ENCODE measurements at regions not wholly inside any gene's neighbourhood (a gene's known extent, or its start where the extent isn't known, plus 50 kb on each side); places are given as distances from the start of the nearest gene placed in this dataset.
A peak's percentile ranks its signal among the peaks of the same experiment; 100 is the strongest.

- DNase-seq: no peak
- H3K27ac Mint-ChIP-seq: no peak overlapping the region
- peaks cover 4% of the 10 kb centered on the region for H3K9me3 Mint-ChIP-seq
- no peak overlapping the region for H3K4me3 Mint-ChIP-seq
- H3K27me3 Mint-ChIP-seq (ENCODE audit: insufficient read depth): peaks cover 1% of the 10 kb centered on the region; the same call in 1 of the 2 replicates
- H3K4me1 Mint-ChIP-seq (ENCODE audit: low read depth): peaks cover 10% of the 10 kb centered on the region; the same call in 1 of the 2 replicates
- TF ChIP-seq, protein P1, sequence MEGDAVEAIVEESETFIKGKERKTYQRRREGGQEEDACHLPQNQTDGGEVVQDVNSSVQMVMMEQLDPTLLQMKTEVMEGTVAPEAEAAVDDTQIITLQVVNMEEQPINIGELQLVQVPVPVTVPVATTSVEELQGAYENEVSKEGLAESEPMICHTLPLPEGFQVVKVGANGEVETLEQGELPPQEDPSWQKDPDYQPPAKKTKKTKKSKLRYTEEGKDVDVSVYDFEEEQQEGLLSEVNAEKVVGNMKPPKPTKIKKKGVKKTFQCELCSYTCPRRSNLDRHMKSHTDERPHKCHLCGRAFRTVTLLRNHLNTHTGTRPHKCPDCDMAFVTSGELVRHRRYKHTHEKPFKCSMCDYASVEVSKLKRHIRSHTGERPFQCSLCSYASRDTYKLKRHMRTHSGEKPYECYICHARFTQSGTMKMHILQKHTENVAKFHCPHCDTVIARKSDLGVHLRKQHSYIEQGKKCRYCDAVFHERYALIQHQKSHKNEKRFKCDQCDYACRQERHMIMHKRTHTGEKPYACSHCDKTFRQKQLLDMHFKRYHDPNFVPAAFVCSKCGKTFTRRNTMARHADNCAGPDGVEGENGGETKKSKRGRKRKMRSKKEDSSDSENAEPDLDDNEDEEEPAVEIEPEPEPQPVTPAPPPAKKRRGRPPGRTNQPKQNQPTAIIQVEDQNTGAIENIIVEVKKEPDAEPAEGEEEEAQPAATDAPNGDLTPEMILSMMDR (IDR thresholded peaks at IDR 0.05): no peak
- no peaks in the 10 kb centered on the region for H3K36me3 Mint-ChIP-seq (ENCODE audit: low read depth)
Measured at GRCh38 chr7:152984421-152984820, 224.9 kb downstream of the ACTR3B start.

GRCh38 chr7:152986376-152986775 lies 226.8 kb downstream of the ACTR3B start:
- Mint-ChIP-seq H3K36me3 (ENCODE audit: low read depth) (no peaks in the 10 kb centered on the region), H3K4me1 (ENCODE audit: low read depth) (peaks cover 17% of the 10 kb centered on the region), H3K4me3 (no peak overlapping the region), H3K27ac (no peak overlapping the region), H3K9me3 (peaks cover 8% of the 10 kb centered on the region), H3K27me3 (ENCODE audit: insufficient read depth) (peaks cover 1% of the 10 kb centered on the region)
- no peak for DNase-seq
- TF ChIP-seq, protein P1 (IDR thresholded peaks at IDR 0.05): no peak

GRCh38 chr7:152987656-152988055 lies 228.1 kb downstream of the ACTR3B start:
- TF ChIP-seq, protein P1 (IDR thresholded peaks at IDR 0.05): no peak
- H3K9me3 Mint-ChIP-seq: peaks cover 9% of the 10 kb centered on the region
- peak overlapping the region; percentile 15 for H3K27ac Mint-ChIP-seq
- H3K4me3 Mint-ChIP-seq: no peak overlapping the region
- peak; percentile 13 for DNase-seq
- peaks cover 1% of the 10 kb centered on the region for H3K27me3 Mint-ChIP-seq (ENCODE audit: insufficient read depth)
- no peaks in the 10 kb centered on the region for H3K36me3 Mint-ChIP-seq (ENCODE audit: low read depth)
- H3K4me1 Mint-ChIP-seq (ENCODE audit: low read depth): peaks cover 17% of the 10 kb centered on the region

DNA sequence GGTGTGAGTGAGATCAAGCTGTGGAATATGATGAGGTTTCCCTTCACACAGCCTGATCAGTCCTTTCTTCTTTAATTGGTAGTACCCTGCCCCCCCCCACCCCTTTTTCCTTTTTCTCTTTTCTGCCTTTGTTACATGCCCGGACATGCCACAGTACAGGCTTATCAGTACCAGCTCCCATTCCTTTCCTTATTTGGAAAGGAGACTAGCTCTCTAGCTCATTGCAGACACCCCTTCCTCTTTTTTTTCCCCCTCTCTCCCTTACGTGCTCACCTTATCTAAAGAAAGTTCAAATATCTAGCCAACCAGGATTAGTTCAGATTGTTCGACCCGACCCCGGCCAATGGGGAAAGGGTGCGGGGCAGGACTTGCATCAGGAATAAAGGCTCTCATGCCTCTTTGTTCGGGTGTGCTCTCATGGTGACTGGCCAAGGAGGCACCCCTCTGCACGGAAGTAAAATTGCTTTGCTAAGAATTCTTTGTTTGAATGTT lies 230.4 kb downstream of the ACTR3B start:
- peaks cover 19% of the 10 kb centered on the region for H3K9me3 Mint-ChIP-seq
- DNase-seq: no peak
- TF ChIP-seq, protein P1 (IDR thresholded peaks at IDR 0.05): no peak
- peaks cover 17% of the 10 kb centered on the region for H3K4me1 Mint-ChIP-seq (ENCODE audit: low read depth)
- H3K27ac Mint-ChIP-seq: peak overlapping the region; percentile 78
- H3K36me3 Mint-ChIP-seq (ENCODE audit: low read depth): 0 out of 2 replicates have a peak, but pooled peaks cover 5% of the 10 kb centered on the region
- H3K27me3 Mint-ChIP-seq (ENCODE audit: insufficient read depth): peaks cover 1% of the 10 kb centered on the region
- H3K4me3 Mint-ChIP-seq: peak overlapping the region; percentile 24; the same call in 1 of the 2 replicates

GRCh38 chr7:152998420-152998819 lies 238.9 kb downstream of the ACTR3B start:
- no peaks in the 10 kb centered on the region for H3K4me1 Mint-ChIP-seq (ENCODE audit: low read depth)
- DNase-seq: no peak
- H3K9me3 Mint-ChIP-seq: peaks cover 20% of the 10 kb centered on the region
- H3K36me3 Mint-ChIP-seq (ENCODE audit: low read depth): peaks cover 10% of the 10 kb centered on the region; the same call in 1 of the 2 replicates
- H3K27me3 Mint-ChIP-seq (ENCODE audit: insufficient read depth): peaks cover 3% of the 10 kb centered on the region
- TF ChIP-seq, protein P1 (IDR thresholded peaks at IDR 0.05): no peak
- no peak overlapping the region for H3K4me3 Mint-ChIP-seq
- H3K27ac Mint-ChIP-seq: no peak overlapping the region
